NCI-H1417 treated with DMSO at 0.1 percent for 48 hours (cell line): ENCODE measurements at regions not wholly inside any gene's neighbourhood (a gene's known extent, or its start where the extent isn't known, plus 50 kb on each side); places are given as distances from the start of the nearest gene placed in this dataset.

Experiments
- DNase-seq: peaks from one replicate; lab custom pipeline; 2025; lab: John Stamatoyannopoulos, UW

DNA sequence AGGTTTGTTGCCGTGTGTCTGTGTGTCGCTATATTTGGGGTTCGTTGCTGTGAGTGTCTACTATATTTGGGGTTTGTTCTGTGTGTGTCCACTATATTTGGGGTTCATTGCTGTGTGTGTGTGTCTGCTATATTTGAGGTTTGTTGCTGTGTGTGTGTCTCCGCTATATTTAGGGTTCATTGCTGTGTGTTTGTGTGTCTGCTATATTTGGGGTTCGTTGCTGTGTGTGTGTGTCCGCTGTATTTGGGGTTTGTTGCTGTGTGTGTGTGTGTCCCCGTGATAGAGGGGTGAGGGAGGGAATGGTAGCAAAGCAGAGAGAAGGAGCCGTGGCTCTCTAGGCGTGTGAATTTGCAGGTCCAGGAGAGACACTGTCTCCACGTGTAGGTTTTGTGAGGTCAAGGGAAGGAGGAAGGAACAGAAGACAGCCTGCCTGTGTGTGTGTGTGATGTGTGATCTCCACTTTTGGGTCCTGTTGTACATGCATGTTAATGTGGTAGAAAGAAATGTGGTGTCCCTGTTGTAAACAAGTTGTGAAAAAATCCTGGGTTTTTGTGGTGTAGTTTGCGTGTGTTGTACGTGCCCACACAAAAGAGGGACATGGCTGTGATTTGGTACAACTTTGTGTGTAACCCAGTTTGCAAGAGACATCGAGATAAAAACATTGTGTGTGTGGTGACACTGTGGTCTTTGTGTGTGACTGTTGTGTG is 56.3 kb upstream of the ECE1 start:
- no peak for DNase-seq

DNA sequence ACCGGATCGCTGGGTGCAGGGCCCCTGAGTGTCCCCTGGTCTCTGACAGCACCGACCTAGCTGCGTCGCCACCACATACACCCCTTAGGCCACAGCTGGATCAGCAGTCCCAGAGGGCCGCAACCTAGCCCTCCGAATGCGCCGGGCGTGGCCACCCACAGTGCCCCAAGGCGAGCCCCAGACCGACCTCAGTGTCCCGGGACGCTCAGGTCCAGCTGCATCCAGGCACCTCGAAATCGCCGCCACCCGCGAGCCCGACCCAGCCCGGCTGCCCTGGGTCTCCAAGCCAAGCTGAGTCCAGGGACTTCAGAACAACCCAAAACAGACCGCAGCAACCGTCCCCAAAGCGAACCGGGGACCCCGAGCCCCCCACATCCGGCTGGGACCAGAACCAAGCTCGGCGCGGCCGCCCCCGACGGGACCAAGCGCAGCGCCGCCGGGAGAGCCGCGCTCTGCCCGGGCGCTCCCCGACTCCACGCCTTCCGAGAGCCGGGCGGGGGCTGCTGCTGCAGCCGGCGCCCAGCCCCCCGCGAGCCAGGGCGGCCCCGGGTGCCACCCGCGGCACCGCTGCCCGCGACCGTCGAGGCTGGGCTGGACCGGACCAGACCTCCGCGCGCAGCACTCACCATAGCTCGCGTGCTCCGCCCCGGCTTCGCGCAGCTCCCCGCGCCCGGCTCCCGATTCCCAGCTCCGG is 54.6 kb upstream of the ECE1 start:
- no peak for DNase-seq

DNA sequence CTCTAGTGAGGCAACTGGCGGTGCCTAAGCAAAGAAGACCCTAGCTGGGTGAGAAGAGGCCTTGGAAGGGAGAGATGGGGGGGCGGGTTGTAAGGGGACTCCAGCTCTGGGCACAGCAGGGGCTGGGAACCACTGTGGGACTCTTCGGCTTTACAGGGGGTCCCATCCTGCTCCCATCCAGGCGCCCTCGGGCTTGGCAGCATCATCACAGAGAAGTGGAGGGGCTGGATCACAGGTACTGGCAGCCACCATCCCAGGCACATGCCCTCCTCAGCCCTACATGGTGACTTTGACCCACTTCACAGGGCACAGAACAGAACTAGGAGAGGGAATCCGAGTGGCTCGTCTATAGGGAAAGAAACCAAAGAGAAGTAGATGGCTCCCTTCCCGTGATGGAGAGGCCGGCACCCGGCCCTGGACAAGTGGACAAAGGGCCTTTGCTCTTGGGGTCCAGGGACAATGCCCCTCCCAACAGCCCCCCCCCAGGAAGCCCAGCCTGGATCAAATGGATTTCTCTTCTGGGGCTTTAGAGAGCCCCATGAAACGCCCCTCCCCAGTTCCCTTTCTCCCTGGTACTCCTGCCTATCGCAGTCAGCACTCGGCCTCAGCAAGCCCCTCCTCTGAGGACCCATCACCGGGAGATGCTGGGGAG is 54.0 kb upstream of the ECE1 start:
- DNase-seq: no peak

DNA sequence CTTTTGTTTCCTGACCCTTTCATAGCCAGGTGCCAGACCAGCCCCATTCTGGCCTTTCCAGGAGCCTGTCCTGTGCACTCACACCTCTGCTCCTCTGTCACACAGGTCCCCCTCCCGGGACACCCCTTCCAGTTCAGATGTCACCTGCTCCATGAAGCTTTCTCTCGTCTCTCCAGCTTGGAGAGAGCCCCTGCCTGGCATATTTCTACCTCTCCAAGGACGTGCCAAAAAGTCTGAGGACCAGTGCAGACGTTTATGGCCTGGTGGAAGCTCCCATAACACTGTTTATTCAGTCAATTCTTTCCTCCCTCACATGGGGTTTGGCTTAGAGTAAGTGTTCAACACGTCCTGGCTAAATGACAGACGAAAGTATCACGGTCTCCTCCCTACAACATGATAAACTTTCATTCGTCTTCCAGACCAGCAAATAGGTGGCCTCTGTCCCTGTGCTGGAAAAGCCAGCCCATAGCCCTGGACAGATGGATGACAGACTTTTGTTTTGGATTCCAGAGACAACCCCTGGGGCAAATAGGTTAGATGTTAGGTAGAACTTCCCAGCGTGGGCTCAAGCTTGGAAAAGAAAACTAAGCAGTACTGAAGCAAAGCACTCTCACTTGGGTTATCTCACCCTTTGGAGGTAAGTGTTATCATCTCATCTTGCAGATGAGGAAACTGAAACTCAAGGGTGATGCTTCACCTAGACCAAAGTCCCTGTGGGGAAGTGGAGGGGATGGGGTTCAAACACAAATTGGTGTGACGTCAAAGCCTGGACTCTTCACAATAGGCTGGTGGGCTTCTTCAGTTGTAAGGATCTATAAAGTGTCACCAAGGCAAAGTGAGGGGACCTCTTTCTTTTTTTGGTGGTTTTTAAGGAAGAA is 52.9 kb upstream of the ECE1 start:
- DNase-seq: no peak

DNA sequence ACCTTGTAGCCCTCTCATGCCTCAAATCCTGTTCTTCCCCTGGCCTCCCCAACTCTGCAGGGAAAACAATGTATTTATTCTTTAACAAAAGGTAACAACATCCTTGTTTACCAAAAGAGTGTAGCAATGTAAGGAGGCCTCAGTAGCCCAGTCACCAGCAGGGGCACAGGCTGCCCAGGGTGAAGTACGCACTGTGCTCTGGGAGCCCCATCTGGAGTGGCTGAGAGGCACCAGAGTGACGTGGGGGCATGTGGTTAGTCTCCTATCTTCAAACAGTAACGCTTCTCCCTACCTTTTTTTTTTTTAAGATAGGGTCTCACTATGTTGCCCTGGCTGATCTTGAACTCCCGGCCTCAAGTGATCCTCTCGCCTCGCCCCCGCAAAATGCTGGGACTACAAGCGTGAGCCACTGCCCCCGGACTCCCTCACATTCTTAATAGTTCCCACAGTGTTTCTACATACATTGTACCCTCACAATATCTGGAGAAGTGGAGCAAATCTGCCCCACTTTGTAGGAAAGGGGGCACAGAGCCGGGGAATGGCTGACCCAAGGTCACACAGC is 51.3 kb upstream of the ECE1 start:
- DNase-seq: no peak

DNA sequence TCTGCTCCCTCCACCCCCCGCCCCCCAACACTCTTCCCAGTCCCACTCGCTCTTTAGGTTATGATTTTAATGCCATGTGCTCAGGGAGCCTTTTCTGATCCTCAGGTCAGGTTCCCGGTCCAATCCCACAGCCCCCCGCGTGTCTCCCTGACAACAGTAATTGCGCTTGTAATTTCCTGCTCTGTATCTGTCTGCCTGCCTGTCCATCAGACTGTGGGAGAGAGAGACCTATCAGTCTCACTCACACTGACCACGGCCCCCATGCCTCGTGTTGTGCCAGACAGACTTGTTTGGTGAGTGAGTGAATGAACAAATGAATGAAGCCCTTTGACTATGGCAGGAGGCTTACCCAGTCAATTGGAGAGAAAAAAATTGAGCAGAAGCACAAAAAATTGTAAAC is 50.8 kb upstream of the ECE1 start:
- DNase-seq: peak; percentile 62

DNA sequence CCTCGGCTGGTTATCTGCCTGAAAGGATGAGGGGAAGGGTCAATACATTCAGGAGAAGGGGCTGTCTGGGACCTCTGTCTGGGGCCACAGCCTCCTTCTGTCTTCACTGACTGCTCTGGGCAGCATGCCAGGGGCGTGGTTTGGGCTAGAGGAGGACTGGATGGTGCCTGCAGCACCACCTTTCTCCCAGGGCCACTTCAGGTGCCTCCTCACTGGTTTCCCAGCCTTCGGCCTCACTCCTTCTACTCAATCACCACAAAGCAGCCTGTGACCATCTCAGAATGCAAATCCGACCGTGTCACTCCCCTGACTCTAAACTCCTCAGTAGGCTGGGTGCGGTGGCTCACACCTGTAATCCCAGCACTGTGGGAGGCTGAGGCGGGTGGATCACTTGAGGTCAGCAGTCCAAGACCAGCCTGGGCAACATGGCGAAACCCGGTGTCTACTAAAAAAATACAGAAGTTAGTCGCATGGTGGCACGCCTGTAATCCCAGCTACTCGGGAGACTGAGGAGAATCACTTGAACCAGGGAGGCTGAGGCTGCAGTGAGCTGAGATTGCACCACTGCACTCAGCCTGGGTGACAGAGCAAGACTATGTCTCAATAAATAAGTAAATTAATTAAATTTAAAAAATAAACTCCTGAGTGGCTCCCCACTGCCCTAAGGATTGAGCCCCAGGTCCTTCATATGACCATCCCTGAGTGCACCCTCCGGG is 50.1 kb upstream of the ECE1 start:
- DNase-seq: no peak
